SU-DHL-6 (cell line): ENCODE measurements at regions not wholly inside any gene's neighbourhood (a gene's known extent, or its start where the extent isn't known, plus 50 kb on each side); places are given as distances from the start of the nearest gene placed in this dataset.

ENCODE experiments used
- H2AFZ ChIP-seq: fragments of 200-600 bp; sonication (generic); 2 replicates; pipeline ENCODE4 v1.6.1; 2014; ENCODE audit warnings: low read depth, mild to moderate bottlenecking, moderate library complexity, mixed read lengths, antibody characterized with exemption, low read length; ENCODE audit not compliant: severe bottlenecking
- H3F3A ChIP-seq: fragments of 200-600 bp; shearing (Covaris generic); 2 replicates; pipeline ENCODE4 v1.6.0; 2016; ENCODE audit warnings: antibody characterized with exemption, mild to moderate bottlenecking; ENCODE audit not compliant: insufficient read depth
- H3K27ac ChIP-seq: fragments of 200-600 bp; sonication (generic); 2 replicates; pipeline ENCODE4 v1.5.1; 2016; ENCODE audit warnings: low read depth, mild to moderate bottlenecking, low read length, moderate library complexity, mixed read lengths
- H3K27me3 ChIP-seq: fragments of 200-600 bp; sonication (generic), shearing (Covaris generic); 2 replicates; pipeline ENCODE4 v1.6.0; 2014; ENCODE audit warnings: mild to moderate bottlenecking, low read length
- H3K36me3 ChIP-seq: fragments of 200-600 bp; sonication (generic); 2 replicates; pipeline ENCODE4 v1.6.1; 2014; ENCODE audit warnings: mild to moderate bottlenecking, low read length, mixed read lengths
- H3K4me2 ChIP-seq: fragments of 300-600, 200-600 bp; shearing (Covaris generic), sonication (generic); 2 replicates; pipeline ENCODE4 v1.6.0; 2014; ENCODE audit warnings: low read length, low read depth, mild to moderate bottlenecking; ENCODE audit not compliant: poor library complexity, severe bottlenecking
- H3K4me3 ChIP-seq: fragments of 200-600 bp; sonication (generic); 2 replicates; pipeline ENCODE4 v1.5.1; 2014; ENCODE audit warnings: antibody characterized with exemption, low read length, mild to moderate bottlenecking, mixed read lengths; ENCODE audit not compliant: insufficient read depth, poor library complexity, severe bottlenecking
- H3K79me2 ChIP-seq: fragments of 200-600 bp; sonication (generic); 2 replicates; pipeline ENCODE4 v1.6.1; 2014; ENCODE audit warnings: mild to moderate bottlenecking, low read length, moderate library complexity; ENCODE audit not compliant: insufficient read depth
- H3K9ac ChIP-seq: fragments of 200-600 bp; sonication (generic); 2 replicates; pipeline ENCODE4 v1.7.0; 2014; ENCODE audit warnings: mild to moderate bottlenecking, low read length
- H3K9me2 ChIP-seq: fragments of 200-600 bp; sonication (generic); replicated peaks from 2 replicates; pipeline ENCODE4 v1.6.1; 2014; ENCODE audit warnings: low read length; ENCODE audit not compliant: insufficient read depth
- H3K9me3 ChIP-seq: fragments of 200-600 bp; sonication (generic); 2 replicates; pipeline ENCODE4 v1.6.1; 2014; ENCODE audit warnings: low read length, mixed read lengths; ENCODE audit not compliant: insufficient read depth
- H4K20me1 ChIP-seq: fragments of 200-600 bp; sonication (generic); 2 replicates; pipeline ENCODE4 v1.6.1; 2014; ENCODE audit warnings: low read depth, mild to moderate bottlenecking, antibody characterized with exemption, low read length, moderate library complexity, mixed read lengths
- EZH2phosphoT487 ChIP-seq: fragments of 200-600 bp; sonication (generic), shearing (Covaris generic); conservative IDR thresholded peaks from 2 replicates; pipeline ENCODE4 v1.6.1; 2018; ENCODE audit warnings: mild to moderate bottlenecking, antibody characterized with exemption, low read length, moderate library complexity, mixed read lengths
- TF ChIP-seq, protein P1 (sequence below): fragments of 200-600 bp; sonication (generic); IDR thresholded peaks from one replicate; pipeline ENCODE4 v1.5.1; 2017; ENCODE audit warnings: antibody characterized with exemption, mild to moderate bottlenecking, low read length, moderate library complexity; ENCODE audit not compliant: insufficient read depth, poor library complexity, severe bottlenecking

DNA sequence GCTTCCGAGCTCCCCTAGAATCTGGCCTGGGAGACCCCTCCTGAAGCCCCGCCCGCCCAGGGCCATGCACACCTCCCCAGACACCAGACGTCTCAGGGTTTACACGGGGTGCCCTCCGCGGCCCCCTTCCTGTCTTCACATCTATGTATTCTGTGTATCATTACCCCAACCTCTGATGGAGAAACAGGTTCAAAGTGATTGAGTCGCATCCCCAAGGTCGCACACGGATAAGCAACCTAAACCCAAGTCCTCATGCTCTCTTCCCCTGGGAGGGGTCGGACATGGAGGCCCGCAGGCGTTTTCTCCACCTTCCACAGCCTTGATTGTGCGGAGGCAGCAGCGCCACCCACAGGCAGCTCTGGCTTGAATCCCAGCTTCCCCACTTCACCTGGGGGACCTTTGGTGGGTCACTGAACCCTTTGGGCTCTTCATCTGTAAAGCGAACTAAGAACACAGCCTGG, 237.3 kb downstream of the BCL11B start:
- H3F3A ChIP-seq = no peaks in the 10 kb centered on the region
- H3K4me3 ChIP-seq = no peak overlapping the region
- no peaks in the 10 kb centered on the region for H3K36me3 ChIP-seq
- TF ChIP-seq, protein P1, sequence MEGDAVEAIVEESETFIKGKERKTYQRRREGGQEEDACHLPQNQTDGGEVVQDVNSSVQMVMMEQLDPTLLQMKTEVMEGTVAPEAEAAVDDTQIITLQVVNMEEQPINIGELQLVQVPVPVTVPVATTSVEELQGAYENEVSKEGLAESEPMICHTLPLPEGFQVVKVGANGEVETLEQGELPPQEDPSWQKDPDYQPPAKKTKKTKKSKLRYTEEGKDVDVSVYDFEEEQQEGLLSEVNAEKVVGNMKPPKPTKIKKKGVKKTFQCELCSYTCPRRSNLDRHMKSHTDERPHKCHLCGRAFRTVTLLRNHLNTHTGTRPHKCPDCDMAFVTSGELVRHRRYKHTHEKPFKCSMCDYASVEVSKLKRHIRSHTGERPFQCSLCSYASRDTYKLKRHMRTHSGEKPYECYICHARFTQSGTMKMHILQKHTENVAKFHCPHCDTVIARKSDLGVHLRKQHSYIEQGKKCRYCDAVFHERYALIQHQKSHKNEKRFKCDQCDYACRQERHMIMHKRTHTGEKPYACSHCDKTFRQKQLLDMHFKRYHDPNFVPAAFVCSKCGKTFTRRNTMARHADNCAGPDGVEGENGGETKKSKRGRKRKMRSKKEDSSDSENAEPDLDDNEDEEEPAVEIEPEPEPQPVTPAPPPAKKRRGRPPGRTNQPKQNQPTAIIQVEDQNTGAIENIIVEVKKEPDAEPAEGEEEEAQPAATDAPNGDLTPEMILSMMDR = no peak
- no peak for TF ChIP-seq EZH2phosphoT487
- H3K9me2 ChIP-seq = no peaks in the 10 kb centered on the region
- no peaks in the 10 kb centered on the region for H4K20me1 ChIP-seq
- no peak overlapping the region for H3K27ac ChIP-seq
- H3K79me2 ChIP-seq = no peaks in the 10 kb centered on the region
- no peak overlapping the region for H3K9ac ChIP-seq
- no peaks in the 10 kb centered on the region for H3K9me3 ChIP-seq
- no peaks in the 10 kb centered on the region for H3K27me3 ChIP-seq
- no peak overlapping the region for H3K4me2 ChIP-seq
- H2AFZ ChIP-seq = no peak overlapping the region

- H3K36me3 ChIP-seq = no peaks in the 10 kb centered on the region
- no peaks in the 10 kb centered on the region for H3K9me2 ChIP-seq
- H4K20me1 ChIP-seq = no peaks in the 10 kb centered on the region
- H3K4me2 ChIP-seq = no peak overlapping the region
- H3K79me2 ChIP-seq = no peaks in the 10 kb centered on the region
- H2AFZ ChIP-seq = no peak overlapping the region
- no peaks in the 10 kb centered on the region for H3K9me3 ChIP-seq
- no peaks in the 10 kb centered on the region for H3K27me3 ChIP-seq
- H3K9ac ChIP-seq = no peak overlapping the region
- TF ChIP-seq, protein P1 = no peak
- no peak for TF ChIP-seq EZH2phosphoT487
- H3K27ac ChIP-seq = no peak overlapping the region
- no peaks in the 10 kb centered on the region for H3F3A ChIP-seq
- no peak overlapping the region for H3K4me3 ChIP-seq
These were observed 236.7 kb downstream of the BCL11B start for GRCh38 chr14:99035268-99035667.

- no peak overlapping the region for H2AFZ ChIP-seq
- no peak overlapping the region for H3K4me3 ChIP-seq
These were observed 236.0 kb downstream of the BCL11B start for GRCh38 chr14:99035712-99036610.

More at GRCh38 chr14:99035712-99036610, 236.0 kb downstream of the BCL11B start:
- H3K9ac ChIP-seq = no peak overlapping the region
- H3K4me2 ChIP-seq = no peak overlapping the region
- no peaks in the 10 kb centered on the region for H3K27me3 ChIP-seq
- no peaks in the 10 kb centered on the region for H3K79me2 ChIP-seq
- no peak overlapping the region for H3K27ac ChIP-seq
- no peaks in the 10 kb centered on the region for H3K9me3 ChIP-seq
- no peaks in the 10 kb centered on the region for H3F3A ChIP-seq
- no peaks in the 10 kb centered on the region for H4K20me1 ChIP-seq
- no peaks in the 10 kb centered on the region for H3K9me2 ChIP-seq
- H3K36me3 ChIP-seq = no peaks in the 10 kb centered on the region
- no peak for TF ChIP-seq EZH2phosphoT487
- TF ChIP-seq, protein P1 = no peak
